Naive B cell (primary cell): ENCODE measurements at regions not wholly inside any gene's neighbourhood (a gene's known extent, or its start where the extent isn't known, plus 50 kb on each side); places are given as distances from the start of the nearest gene placed in this dataset.

Source experiments
- ATAC-seq, 2 donors: fragments of 150-1000 bp; cut with Tn5 transposase; 2 replicates each; pipeline ENCODE4 v1.10.0; 2021; ENCODE audit warnings: low read depth in 2 of 2, mild to moderate bottlenecking in 2 of 2, moderate library complexity in 2 of 2
- DNase-seq: peaks from one replicate; pipeline ENCODE4 v3.0.0; 2022
- H3K27ac Mint-ChIP-seq, 6 donors: one replicate each; pipeline ENCODE4 v1.8.0; 2020 to 2022; ENCODE audit warnings: mild to moderate bottlenecking in 6 of 6, mixed read lengths in 6 of 6, moderate library complexity in 5 of 6, inconsistent platforms in 2 of 6
- H3K27me3 Mint-ChIP-seq, 3 donors: one replicate each; pipeline ENCODE4 v1.8.0; 2021 to 2022; ENCODE audit warnings: mixed read lengths in 3 of 3, mild to moderate bottlenecking in 1 of 3
- H3K36me3 Mint-ChIP-seq, 2 donors: one replicate each; pipeline ENCODE4 v1.8.0; 2020 to 2022; ENCODE audit warnings: mixed read lengths in 2 of 2, inconsistent platforms in 1 of 2, mild to moderate bottlenecking in 1 of 2
- H3K4me1 Mint-ChIP-seq, 3 donors: one replicate each; pipeline ENCODE4 v1.8.0; 2020 to 2022; ENCODE audit warnings: mixed read lengths in 3 of 3, inconsistent platforms in 1 of 3, mild to moderate bottlenecking in 1 of 3, moderate library complexity in 1 of 3
- H3K4me3 Mint-ChIP-seq, 8 donors: one replicate each; pipeline ENCODE4 v1.8.0; 2020 to 2022; ENCODE audit warnings: mild to moderate bottlenecking in 8 of 8, mixed read lengths in 8 of 8, moderate library complexity in 8 of 8, inconsistent platforms in 2 of 8
- H3K9me3 Mint-ChIP-seq, 7 donors: one replicate each; pipeline ENCODE4 v1.8.0; 2020 to 2022; ENCODE audit warnings: mixed read lengths in 7 of 7, mild to moderate bottlenecking in 5 of 7, inconsistent platforms in 2 of 7, moderate library complexity in 1 of 7

GRCh38 chr3:72234391-72234790 is 449.4 kb upstream of the PROK2 start:
- ATAC-seq, result no peak
- Mint-ChIP-seq H3K27me3 (peaks cover 32 to 36% (median 34%) of the 10 kb centered on the region in 3 donors), H3K9me3 (peaks cover 0 to 1% (median 0%) of the 10 kb centered on the region in 7 donors), H3K27ac (no peak overlapping the region), H3K36me3 (no peaks in the 10 kb centered on the region), H3K4me1 (peaks cover 29 to 35% (median 35%) of the 10 kb centered on the region in 3 donors), H3K4me3 (no peak overlapping the region)
- DNase-seq, result no peak

GRCh38 chr3:72233571-72233970 is 448.6 kb upstream of the PROK2 start:
- Mint-ChIP-seq H3K4me1 (peaks cover 29 to 37% (median 36%) of the 10 kb centered on the region in 3 donors), H3K27ac (no peak overlapping the region), H3K36me3 (no peaks in the 10 kb centered on the region), H3K9me3 (peaks cover 0 to 1% (median 0%) of the 10 kb centered on the region in 7 donors), H3K27me3 (peaks cover 33 to 37% (median 34%) of the 10 kb centered on the region in 3 donors), H3K4me3 (no peak overlapping the region)
- no peak for ATAC-seq
- DNase-seq, result no peak

- peak overlapping the region in 1 of 6 donors; percentile 19 for H3K27ac Mint-ChIP-seq
- H3K4me1 Mint-ChIP-seq, result peaks cover 30 to 45% (median 44%) of the 10 kb centered on the region in 3 donors
- ATAC-seq, result peak; percentile 79 to 81
These were observed 447.8 kb upstream of the PROK2 start for GRCh38 chr3:72232777-72233176.

GRCh38 chr3:72232331-72232730 is 447.4 kb upstream of the PROK2 start:
- ATAC-seq, result peak; percentile 18 to 25
- Mint-ChIP-seq H3K27ac (peak overlapping the region in 1 of 6 donors; percentile 19), H3K4me3 (peak overlapping the region in 2 of 8 donors; percentile 20 to 46), H3K27me3 (peaks cover 38 to 49% (median 45%) of the 10 kb centered on the region in 3 donors), H3K9me3 (peaks cover 0 to 6% (median 2%) of the 10 kb centered on the region in 7 donors), H3K4me1 (peaks cover 34 to 48% (median 48%) of the 10 kb centered on the region in 3 donors), H3K36me3 (no peaks in the 10 kb centered on the region)
- DNase-seq, result no peak

More at GRCh38 chr3:72232777-72233176, 447.8 kb upstream of the PROK2 start:
- peaks cover 0 to 4% (median 0%) of the 10 kb centered on the region in 7 donors for H3K9me3 Mint-ChIP-seq
- H3K36me3 Mint-ChIP-seq, result no peaks in the 10 kb centered on the region
- peak overlapping the region in 6 of 8 donors; percentile 13 to 76 (median 53) for H3K4me3 Mint-ChIP-seq
- peak; percentile 31 for DNase-seq
- H3K27me3 Mint-ChIP-seq, result peaks cover 35 to 45% (median 41%) of the 10 kb centered on the region in 3 donors

- H3K27ac Mint-ChIP-seq, result peak overlapping the region in 1 of 6 donors; percentile 66
- H3K27me3 Mint-ChIP-seq, result peaks cover 42 to 45% (median 42%) of the 10 kb centered on the region in 3 donors
These were observed 446.7 kb upstream of the PROK2 start for GRCh38 chr3:72231439-72232196.

GRCh38 chr3:72230774-72231379 is 445.9 kb upstream of the PROK2 start:
- H3K27ac Mint-ChIP-seq, result no peak overlapping the region
- H3K4me1 Mint-ChIP-seq, result peaks cover 35 to 52% (median 45%) of the 10 kb centered on the region in 3 donors
- no peak overlapping the region for H3K4me3 Mint-ChIP-seq
- H3K27me3 Mint-ChIP-seq, result peaks cover 41 to 44% (median 41%) of the 10 kb centered on the region in 3 donors
- peaks cover 2 to 21% (median 11%) of the 10 kb centered on the region in 7 donors for H3K9me3 Mint-ChIP-seq
- ATAC-seq, result no peak
- H3K36me3 Mint-ChIP-seq, result peaks cover 2 to 9% of the 10 kb centered on the region in 2 donors
- no peak for DNase-seq

More at GRCh38 chr3:72231439-72232196, 446.7 kb upstream of the PROK2 start:
- no peak for DNase-seq
- Mint-ChIP-seq H3K9me3 (peaks cover 0 to 13% (median 3%) of the 10 kb centered on the region in 7 donors), H3K4me3 (peak overlapping the region in 1 of 8 donors; percentile 20), H3K4me1 (peaks cover 35 to 52% (median 46%) of the 10 kb centered on the region in 3 donors), H3K36me3 (peaks cover 0 to 2% of the 10 kb centered on the region in 2 donors)
- ATAC-seq, result no peak

GRCh38 chr3:72229952-72230351 is 445.0 kb upstream of the PROK2 start:
- Mint-ChIP-seq H3K27ac (peak overlapping the region in 1 of 6 donors; percentile 10), H3K9me3 (peaks cover 10 to 30% (median 20%) of the 10 kb centered on the region in 7 donors), H3K27me3 (peaks cover 41 to 44% (median 41%) of the 10 kb centered on the region in 3 donors), H3K4me3 (no peak overlapping the region), H3K4me1 (peaks cover 35 to 52% (median 45%) of the 10 kb centered on the region in 3 donors), H3K36me3 (peaks cover 8 to 19% of the 10 kb centered on the region in 2 donors)
- no peak for DNase-seq
- no peak for ATAC-seq

- ATAC-seq (no peak), DNase-seq (no peak)
- Mint-ChIP-seq H3K4me3 (peak overlapping the region in 1 of 8 donors; percentile 37), H3K27ac (no peak overlapping the region), H3K27me3 (peaks cover 36 to 39% (median 37%) of the 10 kb centered on the region in 3 donors), H3K4me1 (peaks cover 24 to 41% (median 36%) of the 10 kb centered on the region in 3 donors), H3K36me3 (peaks cover 8 to 37% of the 10 kb centered on the region in 2 donors), H3K9me3 (peaks cover 17 to 49% (median 36%) of the 10 kb centered on the region in 7 donors)
These were observed 442.6 kb upstream of the PROK2 start for GRCh38 chr3:72227486-72228070.

- Mint-ChIP-seq H3K27ac (no peak overlapping the region), H3K9me3 (peaks cover 17 to 49% (median 36%) of the 10 kb centered on the region in 7 donors), H3K4me1 (peaks cover 6 to 17% (median 16%) of the 10 kb centered on the region in 3 donors), H3K4me3 (no peak overlapping the region), H3K36me3 (peaks cover 8 to 37% of the 10 kb centered on the region in 2 donors), H3K27me3 (peaks cover 16 to 18% (median 18%) of the 10 kb centered on the region in 3 donors)
- no peak for ATAC-seq
- no peak for DNase-seq
These were observed 440.0 kb upstream of the PROK2 start for GRCh38 chr3:72224804-72225509.

GRCh38 chr3:72223628-72224027 is 438.7 kb upstream of the PROK2 start:
- H3K4me3 Mint-ChIP-seq, result no peak overlapping the region
- DNase-seq, result no peak
- H3K36me3 Mint-ChIP-seq, result peaks cover 8 to 37% of the 10 kb centered on the region in 2 donors
- peaks cover 6 to 15% (median 14%) of the 10 kb centered on the region in 3 donors for H3K4me1 Mint-ChIP-seq
- H3K9me3 Mint-ChIP-seq, result peaks cover 17 to 49% (median 36%) of the 10 kb centered on the region in 7 donors
- H3K27ac Mint-ChIP-seq, result no peak overlapping the region
- no peak for ATAC-seq
- peaks cover 14 to 16% (median 15%) of the 10 kb centered on the region in 3 donors for H3K27me3 Mint-ChIP-seq

GRCh38 chr3:72223116-72223515 is 438.2 kb upstream of the PROK2 start:
- Mint-ChIP-seq H3K4me1 (peaks cover 6 to 10% (median 10%) of the 10 kb centered on the region in 3 donors), H3K36me3 (peaks cover 8 to 37% of the 10 kb centered on the region in 2 donors), H3K27me3 (peaks cover 13 to 16% (median 14%) of the 10 kb centered on the region in 3 donors), H3K4me3 (no peak overlapping the region), H3K9me3 (peaks cover 17 to 49% (median 35%) of the 10 kb centered on the region in 7 donors), H3K27ac (no peak overlapping the region)
- DNase-seq (no peak), ATAC-seq (no peak)

- H3K27ac Mint-ChIP-seq, result no peak overlapping the region
- peaks cover 17 to 44% (median 33%) of the 10 kb centered on the region in 7 donors for H3K9me3 Mint-ChIP-seq
- H3K27me3 Mint-ChIP-seq, result peaks cover 10 to 16% (median 11%) of the 10 kb centered on the region in 3 donors
- peaks cover 8 to 41% of the 10 kb centered on the region in 2 donors for H3K36me3 Mint-ChIP-seq
- no peak overlapping the region for H3K4me3 Mint-ChIP-seq
- ATAC-seq (no peak), DNase-seq (no peak)
- H3K4me1 Mint-ChIP-seq, result peaks cover 2 to 6% (median 4%) of the 10 kb centered on the region in 3 donors
These were observed 437.5 kb upstream of the PROK2 start for GRCh38 chr3:72222410-72222809.
